Activated CD4-positive, CD25-positive, alpha-beta regulatory T cell (primary cell): ENCODE measurements at regions not wholly inside any gene's neighbourhood (a gene's known extent, or its start where the extent isn't known, plus 50 kb on each side); places are given as distances from the start of the nearest gene placed in this dataset.
A peak's percentile ranks its signal among the peaks of the same experiment; 100 is the strongest.
"Not testable (repeated sequence)": the region's sequence is repeated elsewhere in the genome, so short reads cannot be mapped to it uniquely, and the experiment has no call there.

Experiments used
- DNase-seq, 4 experiments: peaks; one replicate each; lab custom pipeline; 2025; lab: John Stamatoyannopoulos, UW

DNA sequence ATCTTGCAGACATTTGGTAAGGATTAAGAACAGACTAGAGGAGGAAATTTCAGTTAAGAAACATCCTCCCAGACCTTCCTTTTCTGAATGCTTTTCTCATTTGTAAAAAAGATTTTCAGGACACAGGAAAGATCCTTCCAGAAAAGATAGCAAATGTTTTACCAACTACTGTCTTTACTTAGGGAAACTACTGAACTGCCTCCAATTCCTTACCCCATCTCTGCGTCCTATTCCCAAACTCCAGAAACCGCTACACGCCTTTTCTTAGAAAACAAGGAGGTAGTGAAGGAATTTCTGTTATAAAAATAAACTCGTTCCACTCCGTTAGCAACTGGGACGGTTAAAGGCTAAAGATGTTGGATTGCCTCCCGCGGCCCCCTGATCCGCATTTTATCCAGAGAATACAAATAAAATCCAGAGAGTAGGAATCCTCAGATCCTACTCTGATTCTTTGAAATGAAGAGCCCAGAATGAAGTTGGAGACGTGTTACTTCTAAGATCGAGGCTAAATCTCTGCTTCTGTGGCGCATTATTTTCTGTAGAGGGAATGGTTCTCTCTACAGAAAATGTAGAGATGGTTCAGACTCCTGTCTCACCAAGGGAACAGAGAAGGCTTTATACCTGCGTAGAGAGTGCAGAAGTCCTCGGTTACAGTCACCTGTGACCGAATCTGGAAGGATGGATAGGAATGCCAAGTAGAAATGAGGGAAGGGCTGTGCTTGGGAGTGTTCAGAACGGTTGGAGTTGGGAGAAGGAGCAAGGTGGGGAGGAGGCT lies 133.0 kb downstream of the GPX5 start:
- DNase-seq, result no peak

DNA sequence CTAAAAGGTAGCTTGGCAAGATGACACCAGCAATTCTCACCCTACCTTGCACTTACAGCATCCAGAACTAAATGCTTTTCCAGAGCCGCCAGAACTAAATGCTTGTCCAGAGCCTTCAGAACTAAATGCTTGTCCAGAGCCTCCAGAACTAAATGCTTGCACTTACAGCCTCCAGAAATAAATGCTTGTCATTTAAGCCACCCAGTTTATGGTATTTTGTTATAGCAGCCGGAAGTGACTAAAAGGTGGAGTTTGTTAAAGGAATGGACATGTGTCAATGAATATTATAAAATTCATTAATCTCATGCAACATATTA lies 133.5 kb downstream of the GPX5 start:
- DNase-seq, result no peak

DNA sequence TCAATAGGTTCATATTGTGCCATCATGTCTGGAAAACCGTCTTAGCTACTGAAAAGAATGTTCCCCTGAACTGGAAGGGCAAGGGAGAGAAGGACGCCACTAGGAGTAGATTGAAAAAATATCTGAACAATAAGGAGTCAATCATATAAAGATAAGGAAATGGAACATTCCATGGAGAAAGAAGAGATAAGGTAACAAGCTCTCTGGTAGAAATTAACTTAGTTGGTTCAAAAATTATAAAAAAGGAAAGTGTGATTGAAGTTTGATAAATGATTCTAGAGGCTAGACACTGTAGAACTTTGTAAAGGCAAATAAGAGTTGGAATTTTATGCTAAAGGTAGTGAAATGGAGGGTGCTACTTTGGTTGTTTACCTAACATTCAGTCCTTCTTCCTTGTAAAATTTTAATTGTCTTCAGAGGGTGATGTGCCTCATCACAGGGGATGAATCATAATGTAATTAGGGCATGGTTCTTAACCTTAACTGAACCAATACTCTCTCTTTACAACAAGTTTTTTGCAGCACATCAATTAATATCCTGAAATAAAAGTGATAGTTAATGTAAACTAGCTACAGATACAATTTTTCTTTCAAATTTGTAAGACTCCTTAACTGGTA lies 135.5 kb downstream of the GPX5 start:
- DNase-seq, result no peak

DNA sequence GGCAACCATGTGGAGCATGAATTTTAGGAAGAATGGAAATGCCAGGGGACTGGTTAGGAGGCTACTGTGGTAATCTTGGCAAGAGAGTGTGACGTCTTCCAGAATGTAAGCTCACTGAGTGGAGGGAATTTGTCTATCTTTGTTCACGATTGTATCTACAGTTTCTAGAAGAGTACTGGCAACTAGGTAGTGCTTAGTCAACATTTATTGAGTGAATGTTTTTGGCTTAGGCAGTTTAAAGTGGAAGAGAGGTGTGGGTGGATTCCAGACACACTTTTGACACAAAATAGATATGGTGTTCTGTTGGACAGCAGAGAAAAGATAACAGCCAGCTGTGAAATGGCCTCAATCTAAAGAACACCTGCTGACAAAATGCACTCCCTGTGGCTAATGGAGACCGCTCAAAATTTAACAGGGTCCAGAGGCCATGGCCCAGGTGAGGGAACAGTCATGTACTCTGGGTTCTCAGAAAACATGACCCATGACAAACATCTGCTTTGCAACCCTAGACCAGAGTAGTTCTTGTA lies 139.3 kb downstream of the GPX5 start:
- DNase-seq, result no peak

DNA sequence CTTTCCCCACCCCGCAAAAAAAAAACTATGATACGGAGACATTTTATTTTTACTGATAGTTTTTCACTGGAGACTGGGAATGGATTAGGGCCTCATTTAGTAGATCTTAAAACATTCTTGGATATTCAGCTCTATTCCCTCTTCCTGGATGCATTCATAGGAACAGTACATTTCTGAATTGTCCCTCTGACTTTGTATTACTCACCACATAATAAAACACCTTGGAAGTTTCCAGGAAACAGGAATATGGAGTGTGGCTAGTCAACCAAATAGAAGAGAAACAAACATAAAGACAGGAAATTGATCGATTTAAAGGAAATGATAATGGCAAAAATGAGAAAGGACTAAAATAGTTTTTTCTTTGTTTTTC lies 147.7 kb downstream of the GPX5 start:
- DNase-seq, result no peak

DNA sequence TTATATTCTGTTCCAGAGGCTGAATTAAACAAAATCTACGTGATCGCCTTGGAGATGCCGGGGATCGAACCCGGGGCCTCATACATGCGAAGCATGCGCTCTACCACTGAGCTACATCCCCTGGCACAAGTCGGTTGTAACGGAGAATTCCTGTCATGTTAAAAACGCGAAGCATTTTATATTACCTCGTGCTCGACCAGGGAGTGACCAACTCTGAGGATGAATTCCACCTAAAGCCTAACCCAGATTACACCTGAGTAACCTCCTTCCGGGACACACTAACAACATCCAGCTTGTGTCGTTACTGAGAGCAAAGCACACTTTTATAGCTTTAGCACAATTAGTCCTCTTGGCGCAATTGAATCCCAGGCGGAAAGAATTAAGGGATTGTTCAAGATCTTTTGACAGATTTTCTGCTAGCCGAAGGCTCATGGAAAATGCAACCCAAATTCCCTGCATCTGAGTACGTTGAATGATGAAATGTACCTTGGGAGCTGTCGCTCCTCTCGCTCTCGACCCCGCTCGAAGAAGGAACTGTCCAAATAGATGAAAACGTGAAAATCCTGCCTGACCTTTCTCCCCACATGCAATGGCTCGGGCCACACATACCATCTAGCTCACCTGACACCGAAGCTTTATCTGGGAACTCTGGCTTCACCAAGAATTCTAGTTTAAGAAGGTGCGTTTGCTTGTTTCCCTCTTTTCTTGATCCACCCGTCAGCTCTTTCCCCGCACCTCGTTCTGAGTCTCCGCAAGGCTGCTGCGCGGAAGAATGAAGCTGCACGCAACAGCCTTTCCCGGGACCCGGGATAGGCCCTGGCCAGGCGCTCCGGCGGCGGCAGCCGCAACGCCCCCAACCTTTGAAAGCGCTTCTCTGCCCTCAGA lies 148.3 kb downstream of the GPX5 start:
- peak in 1 of 4 experiments; percentile 24 for DNase-seq

DNA sequence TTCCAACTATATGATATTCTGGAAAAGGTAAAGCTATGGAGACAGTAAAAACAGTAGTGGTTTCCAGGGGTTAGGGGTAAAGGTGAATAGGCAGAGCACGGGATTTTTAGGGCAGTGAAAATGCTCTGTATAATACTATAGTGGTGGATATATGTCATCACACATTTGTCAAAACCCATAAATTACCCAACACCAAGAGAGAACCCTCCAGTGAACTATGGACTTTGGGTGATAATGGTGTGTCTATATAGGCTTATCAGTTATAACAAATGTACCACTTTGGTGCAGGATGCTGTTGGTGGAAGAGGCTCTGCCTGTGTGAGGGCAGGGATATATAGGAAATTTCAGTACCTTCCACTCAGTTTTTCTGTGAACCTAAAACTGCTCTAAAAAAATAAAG lies 149.9 kb downstream of the GPX5 start:
- DNase-seq, result no peak

DNA sequence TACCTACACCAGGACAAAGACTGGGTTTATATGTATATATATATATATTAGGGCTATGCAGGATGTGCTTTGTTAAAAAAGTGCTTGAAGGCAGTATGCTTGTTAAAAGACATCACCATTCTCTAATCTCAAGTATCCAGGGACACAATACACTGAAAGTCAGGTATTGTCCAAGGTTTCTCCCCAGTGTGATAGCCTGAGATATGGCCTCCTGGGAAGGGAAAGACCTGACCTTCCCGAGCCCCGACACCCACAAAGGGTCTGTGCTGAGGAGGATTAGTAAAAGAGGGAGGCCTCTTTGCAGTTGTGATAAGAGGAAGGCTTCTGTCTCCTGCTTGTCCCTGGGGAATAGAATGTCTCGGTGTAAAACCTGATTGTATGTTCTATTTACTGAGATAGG lies 156.9 kb downstream of the GPX5 start:
- no peak for DNase-seq

DNA sequence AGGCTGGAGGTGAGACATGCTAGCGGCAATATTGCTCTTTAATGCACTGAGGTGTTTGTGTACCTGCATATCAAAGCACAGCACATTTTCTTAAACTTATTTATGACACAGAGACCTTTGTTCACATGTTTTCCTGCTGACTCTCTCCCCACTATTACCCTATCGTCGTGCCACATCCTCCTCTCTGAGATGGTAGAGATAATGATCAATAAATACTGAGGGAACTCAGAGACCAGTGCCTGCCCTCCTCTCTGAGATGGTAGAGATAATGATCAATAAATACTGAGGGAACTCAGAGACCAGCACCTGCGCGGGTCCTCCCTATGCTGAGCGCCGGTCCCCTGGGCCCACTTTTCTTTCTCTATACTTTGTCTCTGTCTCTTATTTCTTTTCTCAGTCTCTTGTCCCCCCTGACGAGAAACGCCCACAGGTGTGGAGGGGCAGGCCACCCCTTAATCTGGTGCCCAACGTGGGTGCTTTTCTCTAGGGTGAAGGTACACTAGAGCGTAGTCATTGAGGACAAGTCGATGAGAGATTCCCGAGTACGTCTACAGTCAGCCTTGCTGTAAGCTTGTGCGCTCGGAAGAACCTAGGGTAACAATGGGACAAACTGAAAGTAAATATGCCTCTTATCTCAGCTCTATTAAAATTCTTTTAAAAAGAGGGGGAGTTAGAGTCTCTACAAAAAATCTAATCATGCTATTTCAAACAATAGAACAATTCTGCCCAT lies 157.4 kb downstream of the GPX5 start:
- DNase-seq, result not testable (repeated sequence)

DNA sequence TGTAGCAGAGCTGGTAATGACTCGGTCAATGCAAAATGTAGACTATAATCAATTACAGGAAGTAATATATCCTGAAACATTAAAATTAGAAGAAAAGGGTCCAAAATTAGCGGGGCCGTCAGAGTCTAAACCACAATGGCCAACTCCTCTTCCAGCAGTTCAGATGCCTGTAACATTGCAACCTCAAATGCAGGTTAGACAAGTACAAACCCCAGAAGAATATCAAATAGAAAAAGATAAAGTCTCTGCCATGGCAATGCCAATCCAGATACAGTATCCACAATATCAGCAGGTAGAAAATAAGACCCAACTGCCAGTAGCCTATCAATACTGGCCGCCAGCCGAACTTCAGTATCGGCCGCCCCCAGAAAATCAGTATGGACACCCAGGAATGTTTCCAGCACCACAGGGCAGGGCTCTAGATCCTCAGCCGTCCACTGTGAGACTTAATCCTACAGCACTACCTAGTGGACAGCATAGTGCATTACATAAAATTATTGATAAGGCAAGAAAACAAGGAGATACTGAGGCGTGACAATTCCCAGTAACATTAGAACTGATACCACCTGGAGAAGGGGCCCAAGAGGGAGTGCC lies 158.4 kb downstream of the GPX5 start:
- no peak for DNase-seq

DNA sequence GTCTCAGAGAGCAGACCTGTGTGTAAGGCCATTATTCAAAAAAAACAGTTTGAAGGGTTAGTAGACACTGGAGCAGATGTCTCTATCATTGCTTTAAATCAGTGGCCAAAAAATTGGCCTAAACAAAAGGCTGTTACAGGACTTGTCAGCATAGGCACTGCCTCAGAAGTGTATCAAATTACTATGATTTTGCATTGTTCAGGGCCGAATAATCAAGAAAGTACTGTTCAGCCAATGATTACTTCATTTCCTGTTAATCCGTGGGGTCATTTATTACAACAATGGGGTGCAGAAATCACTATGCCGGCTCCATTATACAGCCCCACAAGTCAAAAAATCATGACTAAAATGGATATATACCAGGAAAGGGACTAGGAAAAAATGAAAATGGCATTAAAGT lies 160.3 kb downstream of the GPX5 start:
- DNase-seq, result not testable (repeated sequence)

DNA sequence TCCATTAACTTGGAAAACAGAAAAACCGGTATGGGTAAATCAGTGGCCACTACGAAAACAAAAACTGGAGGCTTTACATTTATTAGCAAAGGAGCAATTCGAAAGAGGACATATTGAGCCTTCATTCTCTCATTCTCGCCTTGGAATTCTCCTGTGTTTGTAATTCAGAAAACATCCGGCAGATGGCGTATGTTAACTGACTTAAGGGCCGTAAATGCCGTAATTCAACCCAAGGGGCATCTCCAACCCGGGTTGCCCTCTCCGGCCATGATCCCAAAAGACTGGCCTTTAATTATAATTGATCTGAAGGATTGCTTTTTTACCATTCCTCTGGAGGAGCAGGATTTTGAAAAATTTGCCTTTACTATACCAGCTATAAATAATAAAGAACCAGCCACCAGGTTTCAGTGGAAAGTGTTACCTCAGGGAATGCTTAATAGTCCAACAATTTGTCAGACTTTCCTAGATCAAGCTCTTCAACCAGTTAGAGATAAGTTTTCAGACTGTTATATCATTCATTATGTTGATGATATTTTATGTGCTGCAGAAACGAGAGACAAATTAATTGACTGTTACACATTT lies 160.9 kb downstream of the GPX5 start:
- DNase-seq, result peak in 3 of 4 experiments; percentile 2 to 23 (median 4)

DNA sequence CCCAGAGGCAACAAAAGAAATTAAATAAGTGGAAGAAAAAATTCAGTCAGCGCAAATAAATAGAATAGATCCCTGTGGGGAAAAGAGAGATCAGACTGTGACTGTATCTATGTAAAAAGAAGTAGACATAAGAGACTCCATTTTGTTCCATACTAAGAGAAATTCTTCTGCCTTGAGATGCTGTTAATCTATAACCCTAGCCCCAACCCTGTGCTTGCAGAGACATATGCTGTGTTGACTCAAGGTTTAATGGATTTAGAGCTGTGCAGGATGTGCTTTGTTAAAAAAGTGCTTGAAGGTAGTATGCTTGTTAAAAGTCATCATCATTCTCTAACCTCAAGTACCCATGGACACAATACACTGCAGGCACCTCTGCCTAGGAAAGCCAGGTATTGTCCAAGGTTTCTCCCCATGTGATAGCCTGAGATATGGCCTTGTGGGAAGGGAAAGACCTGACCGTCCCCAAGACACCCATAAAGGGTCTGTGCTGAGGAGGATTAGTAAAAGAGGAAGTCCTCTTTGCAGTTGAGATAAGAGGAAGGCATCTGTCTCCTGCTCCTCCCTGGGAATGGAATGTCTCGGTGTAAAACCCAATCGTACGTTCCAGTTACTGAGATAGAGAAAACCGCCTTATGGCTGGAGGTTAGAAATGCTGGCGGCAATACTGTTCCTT lies 161.8 kb downstream of the GPX5 start:
- DNase-seq, result not testable (repeated sequence)

DNA sequence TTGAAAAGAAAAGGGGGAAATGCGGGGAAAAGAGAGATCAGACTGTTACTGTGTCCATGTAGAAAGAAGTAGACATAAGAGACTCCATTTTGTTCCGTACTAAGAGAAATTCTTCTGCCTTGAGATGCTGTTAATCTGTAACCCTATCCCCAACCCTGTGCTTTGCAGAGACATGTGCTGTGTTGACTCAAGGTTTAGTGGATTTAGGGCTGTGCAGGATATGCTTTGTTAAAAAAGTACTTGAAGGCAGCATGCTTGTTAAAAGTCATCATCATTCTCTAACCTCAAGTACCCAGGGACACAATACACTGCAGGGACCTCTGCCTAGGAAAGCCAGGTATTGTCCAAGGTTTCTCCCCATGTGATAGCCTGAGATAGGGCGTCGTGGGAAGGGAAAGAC lies 166.3 kb downstream of the GPX5 start:
- not testable (repeated sequence) for DNase-seq

DNA sequence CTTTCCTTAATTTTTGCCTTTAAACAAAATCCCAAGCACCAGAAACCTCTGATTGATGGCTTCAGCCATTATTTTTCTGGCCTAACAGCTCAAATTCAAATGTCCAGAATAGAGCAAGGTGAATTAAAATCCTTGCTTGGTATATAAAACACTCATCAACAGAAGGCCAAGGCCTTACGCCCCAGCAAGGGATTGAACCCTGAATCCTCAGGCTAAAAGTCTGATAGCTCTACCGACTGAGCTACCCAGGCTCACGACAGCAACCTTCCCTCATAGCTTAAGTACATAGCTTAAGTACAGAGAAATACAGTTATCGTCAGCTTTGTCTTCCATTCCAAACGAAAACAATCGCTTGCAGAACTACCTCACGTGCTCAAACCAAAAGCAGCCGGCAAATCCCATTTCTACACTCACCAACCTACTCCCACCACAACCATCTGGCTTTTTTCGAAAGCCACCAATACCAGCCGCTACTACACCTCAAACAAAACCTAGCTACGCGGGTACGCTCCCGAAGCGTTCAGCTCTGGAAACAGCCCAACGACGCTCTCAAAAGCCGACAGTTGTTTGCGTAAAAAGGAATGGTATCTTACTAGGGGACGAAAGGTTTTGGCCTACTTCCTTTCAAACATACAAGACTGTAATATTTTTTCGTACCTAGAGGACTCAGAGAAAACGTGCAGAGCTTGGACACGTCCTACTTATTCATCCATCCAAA lies 167.5 kb downstream of the GPX5 start:
- no peak for DNase-seq

DNA sequence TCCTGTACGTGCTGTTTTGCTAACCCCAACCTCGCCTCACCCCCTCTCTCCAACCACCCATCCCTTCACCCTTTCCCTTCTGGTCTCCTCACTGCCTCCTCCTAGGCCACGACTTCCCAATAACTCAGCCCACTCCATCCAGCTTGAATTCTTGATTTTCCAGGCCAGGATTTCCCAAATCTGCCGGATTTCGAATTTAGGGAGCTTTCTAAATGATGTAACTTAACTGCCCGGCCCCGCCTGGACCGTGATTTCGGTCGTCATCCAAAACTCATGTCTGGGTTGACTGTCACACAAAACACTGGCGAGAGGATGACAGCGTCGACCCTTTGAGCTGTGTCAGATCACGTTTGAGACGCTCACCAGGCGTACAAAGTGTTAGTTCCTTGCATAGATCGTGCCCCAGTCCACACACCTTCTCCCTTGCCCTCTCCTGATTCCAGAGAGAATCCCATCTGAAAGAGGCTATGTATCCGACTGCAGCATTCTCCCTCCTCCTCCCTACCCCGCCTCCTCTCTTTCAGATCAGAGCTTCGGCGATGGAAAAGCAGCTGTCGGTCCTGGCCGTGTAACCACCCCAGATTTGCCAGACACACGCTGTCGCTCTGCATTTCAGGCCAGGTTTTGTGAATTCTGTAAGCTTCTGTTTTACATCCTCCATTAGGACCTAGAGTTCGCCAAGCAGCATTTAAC lies 168.2 kb downstream of the GPX5 start:
- no peak for DNase-seq

DNA sequence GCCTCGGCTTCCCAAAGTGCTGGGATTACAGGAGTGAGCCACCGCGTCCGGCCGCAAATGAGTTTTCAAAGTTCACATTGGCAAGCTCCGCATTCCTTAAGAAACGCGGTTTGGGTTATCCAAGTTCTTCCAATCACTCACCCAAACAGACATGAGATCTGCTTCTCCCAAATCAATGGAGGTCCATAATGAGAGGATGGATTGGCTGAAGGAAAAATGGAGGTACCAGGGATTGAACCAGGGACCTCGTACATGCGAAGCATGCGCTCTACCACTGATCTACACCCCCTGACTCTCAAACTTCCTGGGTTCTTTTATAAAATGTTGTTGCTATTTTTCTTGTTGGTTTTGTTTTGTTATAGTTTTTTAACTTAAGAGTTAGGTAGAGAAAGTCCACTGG lies 170.0 kb downstream of the GPX5 start:
- no peak for DNase-seq

DNA sequence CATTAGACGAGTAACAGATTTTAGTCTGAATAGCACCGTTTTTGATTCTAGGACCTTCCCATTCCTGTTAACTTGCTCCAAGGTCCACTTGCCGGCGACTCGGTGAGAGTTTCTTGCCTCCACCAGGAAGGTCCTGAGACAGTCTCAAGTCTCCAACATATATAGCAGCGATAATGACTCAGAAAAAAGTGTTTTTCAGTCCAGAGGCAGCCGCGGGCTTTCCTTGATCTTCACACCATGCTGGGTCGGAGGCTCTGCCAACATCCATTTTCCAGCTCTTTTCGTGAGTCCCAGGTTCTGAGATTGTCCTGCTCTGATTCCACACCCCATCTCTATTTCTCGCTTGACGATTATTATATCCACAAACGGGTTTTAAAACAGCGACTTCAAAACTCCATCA lies 170.5 kb downstream of the GPX5 start:
- no peak for DNase-seq

DNA sequence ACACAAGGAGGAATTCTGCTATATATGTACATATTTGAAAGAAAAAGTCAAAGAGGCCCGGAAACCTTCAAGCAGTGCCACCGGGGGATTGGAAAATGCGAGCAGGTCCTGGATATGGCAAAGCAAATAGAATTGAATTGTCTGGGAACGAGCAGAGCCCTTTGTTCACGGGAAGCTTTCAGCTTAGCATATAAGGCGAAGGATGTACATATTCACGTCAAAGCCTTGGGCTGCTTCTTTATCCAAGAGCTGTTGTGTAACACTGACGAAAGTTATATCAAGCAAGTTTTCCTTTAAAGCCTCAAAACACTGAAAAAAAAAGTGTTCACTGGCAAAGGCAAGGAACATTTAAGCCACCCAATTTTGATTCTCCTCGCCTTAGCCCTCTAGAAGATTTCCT lies 171.0 kb downstream of the GPX5 start:
- DNase-seq, result no peak
